SU-DHL-6 (cell line): ENCODE measurements at regions not wholly inside any gene's neighbourhood (a gene's known extent, or its start where the extent isn't known, plus 50 kb on each side); places are given as distances from the start of the nearest gene placed in this dataset.
"Not testable (repeated sequence)": the region's sequence is repeated elsewhere in the genome, so short reads cannot be mapped to it uniquely, and the experiment has no call there.

Source experiments
- H2AFZ ChIP-seq: fragments of 200-600 bp; sonication (generic); 2 replicates; pipeline ENCODE4 v1.6.1; 2014; ENCODE audit warnings: low read depth, mild to moderate bottlenecking, moderate library complexity, mixed read lengths, antibody characterized with exemption, low read length; ENCODE audit not compliant: severe bottlenecking
- H3F3A ChIP-seq: fragments of 200-600 bp; shearing (Covaris generic); 2 replicates; pipeline ENCODE4 v1.6.0; 2016; ENCODE audit warnings: antibody characterized with exemption, mild to moderate bottlenecking; ENCODE audit not compliant: insufficient read depth
- H3K27ac ChIP-seq: fragments of 200-600 bp; sonication (generic); 2 replicates; pipeline ENCODE4 v1.5.1; 2016; ENCODE audit warnings: low read depth, mild to moderate bottlenecking, low read length, moderate library complexity, mixed read lengths
- H3K27me3 ChIP-seq: fragments of 200-600 bp; sonication (generic), shearing (Covaris generic); 2 replicates; pipeline ENCODE4 v1.6.0; 2014; ENCODE audit warnings: mild to moderate bottlenecking, low read length
- H3K36me3 ChIP-seq: fragments of 200-600 bp; sonication (generic); 2 replicates; pipeline ENCODE4 v1.6.1; 2014; ENCODE audit warnings: mild to moderate bottlenecking, low read length, mixed read lengths
- H3K4me2 ChIP-seq: fragments of 300-600, 200-600 bp; shearing (Covaris generic), sonication (generic); 2 replicates; pipeline ENCODE4 v1.6.0; 2014; ENCODE audit warnings: low read length, low read depth, mild to moderate bottlenecking; ENCODE audit not compliant: poor library complexity, severe bottlenecking
- H3K4me3 ChIP-seq: fragments of 200-600 bp; sonication (generic); 2 replicates; pipeline ENCODE4 v1.5.1; 2014; ENCODE audit warnings: antibody characterized with exemption, low read length, mild to moderate bottlenecking, mixed read lengths; ENCODE audit not compliant: insufficient read depth, poor library complexity, severe bottlenecking
- H3K79me2 ChIP-seq: fragments of 200-600 bp; sonication (generic); 2 replicates; pipeline ENCODE4 v1.6.1; 2014; ENCODE audit warnings: mild to moderate bottlenecking, low read length, moderate library complexity; ENCODE audit not compliant: insufficient read depth
- H3K9ac ChIP-seq: fragments of 200-600 bp; sonication (generic); 2 replicates; pipeline ENCODE4 v1.7.0; 2014; ENCODE audit warnings: mild to moderate bottlenecking, low read length
- H3K9me2 ChIP-seq: fragments of 200-600 bp; sonication (generic); replicated peaks from 2 replicates; pipeline ENCODE4 v1.6.1; 2014; ENCODE audit warnings: low read length; ENCODE audit not compliant: insufficient read depth
- H3K9me3 ChIP-seq: fragments of 200-600 bp; sonication (generic); 2 replicates; pipeline ENCODE4 v1.6.1; 2014; ENCODE audit warnings: low read length, mixed read lengths; ENCODE audit not compliant: insufficient read depth
- H4K20me1 ChIP-seq: fragments of 200-600 bp; sonication (generic); 2 replicates; pipeline ENCODE4 v1.6.1; 2014; ENCODE audit warnings: low read depth, mild to moderate bottlenecking, antibody characterized with exemption, low read length, moderate library complexity, mixed read lengths
- CTCF ChIP-seq: fragments of 200-600 bp; sonication (generic); IDR thresholded peaks from one replicate; pipeline ENCODE4 v1.5.1; 2017; ENCODE audit warnings: antibody characterized with exemption, mild to moderate bottlenecking, low read length, moderate library complexity; ENCODE audit not compliant: insufficient read depth, poor library complexity, severe bottlenecking
- EZH2phosphoT487 ChIP-seq: fragments of 200-600 bp; sonication (generic), shearing (Covaris generic); conservative IDR thresholded peaks from 2 replicates; pipeline ENCODE4 v1.6.1; 2018; ENCODE audit warnings: mild to moderate bottlenecking, antibody characterized with exemption, low read length, moderate library complexity, mixed read lengths

DNA sequence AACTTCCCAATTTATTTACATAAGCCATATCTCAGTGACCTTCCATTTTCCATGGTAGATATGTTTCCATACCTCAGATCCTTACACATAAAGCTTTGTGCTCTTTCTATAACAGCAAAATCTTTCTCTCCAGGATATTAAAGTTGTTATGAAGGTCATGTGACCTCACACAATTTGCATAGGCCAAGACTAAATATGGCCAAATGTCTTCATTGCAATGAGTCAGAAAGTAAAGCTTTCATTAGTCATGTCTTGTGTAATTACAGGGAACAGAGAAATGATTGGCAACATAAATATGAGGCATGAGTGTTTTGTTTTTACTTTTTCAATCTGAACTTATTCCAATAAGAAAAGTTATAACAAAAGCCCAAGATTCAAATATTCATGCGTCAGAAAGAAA lies 243.5 kb downstream of the ASXL3 start:
- H3K9me2 ChIP-seq, result no peaks in the 10 kb centered on the region
- no peaks in the 10 kb centered on the region for H3K27me3 ChIP-seq

GRCh38 chr18:33820517-33821371 lies 242.7 kb downstream of the ASXL3 start:
- Histone ChIP-seq H3K4me3 (no peak overlapping the region), H3K36me3 (no peaks in the 10 kb centered on the region), H3K4me2 (no peak overlapping the region), H3K9me2 (no peaks in the 10 kb centered on the region), H3K79me2 (no peaks in the 10 kb centered on the region), H4K20me1 (no peaks in the 10 kb centered on the region), H3K9me3 (no peaks in the 10 kb centered on the region), H3K9ac (no peak overlapping the region), H3K27ac (no peak overlapping the region), H2AFZ (no peak overlapping the region), H3K27me3 (no peaks in the 10 kb centered on the region), H3F3A (no peaks in the 10 kb centered on the region)
- TF ChIP-seq EZH2phosphoT487, result no peak
- TF ChIP-seq CTCF, result no peak

More for the DNA sequence above, 243.5 kb downstream of the ASXL3 start:
- TF ChIP-seq CTCF, result no peak
- no peak for TF ChIP-seq EZH2phosphoT487
- H3K4me2 ChIP-seq, result no peak overlapping the region
- no peaks in the 10 kb centered on the region for H3K9me3 ChIP-seq
- H3F3A ChIP-seq, result no peaks in the 10 kb centered on the region
- no peak overlapping the region for H3K4me3 ChIP-seq
- H4K20me1 ChIP-seq, result no peaks in the 10 kb centered on the region
- no peak overlapping the region for H3K27ac ChIP-seq
- no peak overlapping the region for H3K9ac ChIP-seq
- no peaks in the 10 kb centered on the region for H3K36me3 ChIP-seq
- no peak overlapping the region for H2AFZ ChIP-seq
- no peaks in the 10 kb centered on the region for H3K79me2 ChIP-seq

- not testable (repeated sequence) for H3K9me3 ChIP-seq, H3K27me3 ChIP-seq, H3F3A ChIP-seq, H3K36me3 ChIP-seq, H3K4me3 ChIP-seq, H3K4me2 ChIP-seq, H4K20me1 ChIP-seq, H3K9me2 ChIP-seq, H3K27ac ChIP-seq, H2AFZ ChIP-seq, H3K79me2 ChIP-seq, H3K9ac ChIP-seq
Measured at GRCh38 chr18:33819692-33820343, 241.8 kb downstream of the ASXL3 start.

- H3K27ac ChIP-seq, result no peak overlapping the region
- no peaks in the 10 kb centered on the region for H3K9me3 ChIP-seq
- H3K4me2 ChIP-seq, result no peak overlapping the region
- no peak overlapping the region for H3K9ac ChIP-seq
- H3K9me2 ChIP-seq, result no peaks in the 10 kb centered on the region
- H4K20me1 ChIP-seq, result no peaks in the 10 kb centered on the region
- no peak overlapping the region for H3K4me3 ChIP-seq
- no peak for TF ChIP-seq CTCF
- TF ChIP-seq EZH2phosphoT487, result no peak
- H3K36me3 ChIP-seq, result no peaks in the 10 kb centered on the region
- H3F3A ChIP-seq, result no peaks in the 10 kb centered on the region
- no peak overlapping the region for H2AFZ ChIP-seq
- no peaks in the 10 kb centered on the region for H3K27me3 ChIP-seq
- no peaks in the 10 kb centered on the region for H3K79me2 ChIP-seq
Measured at GRCh38 chr18:33818145-33818544, 240.1 kb downstream of the ASXL3 start.
